GM21515 (cell line): ENCODE measurements at regions not wholly inside any gene's neighbourhood (a gene's known extent, or its start where the extent isn't known, plus 50 kb on each side); places are given as distances from the start of the nearest gene placed in this dataset.
"Not testable (repeated sequence)": the region's sequence is repeated elsewhere in the genome, so short reads cannot be mapped to it uniquely, and the experiment has no call there.

Experiments
- ATAC-seq: cut with Tn5 transposase; IDR thresholded peaks from one replicate; pipeline ENCODE4 v1.9.1; 2021; ENCODE audit not compliant: unreplicated experiment

DNA sequence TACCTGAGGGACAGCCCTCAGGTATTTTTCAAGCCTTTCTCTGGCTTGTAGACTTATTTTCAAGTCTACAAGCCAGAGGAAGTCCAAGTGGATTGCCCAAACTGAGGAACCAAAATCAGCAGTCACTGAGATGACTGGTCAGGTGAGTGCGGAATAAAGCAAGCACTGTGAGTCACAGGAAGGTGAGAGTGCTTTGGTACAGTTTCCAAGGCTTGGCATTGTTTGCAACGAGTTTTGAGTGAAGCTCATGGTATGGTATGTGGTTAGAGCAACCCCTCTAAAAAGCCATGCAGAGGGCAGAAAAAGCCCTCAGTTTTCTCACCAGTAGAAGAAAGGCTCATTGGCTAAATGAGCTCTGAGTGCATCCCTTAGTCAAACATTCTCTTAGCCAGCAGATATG lies 112.8 kb upstream of the EOLA2 start:
- ATAC-seq = no peak

- no peak for ATAC-seq
These were observed 113.9 kb upstream of the EOLA2 start for GRCh38 chrX:150052226-150052625.

GRCh38 chrX:150058728-150059127 lies 120.4 kb upstream of the EOLA2 start:
- no peak for ATAC-seq

DNA sequence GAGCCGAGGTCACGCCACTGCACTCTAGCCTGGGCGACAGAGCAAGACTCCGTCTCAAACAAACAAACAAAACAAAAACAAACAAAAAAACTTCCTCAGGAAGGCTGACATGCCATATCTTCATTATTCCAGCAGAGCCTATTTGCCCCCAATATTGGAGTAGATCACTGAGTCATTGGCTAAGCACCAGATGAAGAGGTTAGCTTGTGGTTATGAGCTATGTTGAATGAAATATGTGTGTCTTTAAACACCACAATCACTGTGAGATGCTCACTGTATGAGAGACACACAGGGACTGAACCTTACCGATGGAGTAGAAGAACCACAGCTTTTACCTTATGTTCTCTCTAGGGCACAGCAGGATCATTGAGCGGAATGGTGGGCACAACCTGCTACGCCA lies 122.1 kb upstream of the EOLA2 start:
- ATAC-seq = no peak

GRCh38 chrX:150062292-150063137 lies 124.2 kb upstream of the EOLA2 start:
- ATAC-seq = no peak

- ATAC-seq = no peak
These were observed 124.8 kb upstream of the EOLA2 start for GRCh38 chrX:150063138-150063518.

- ATAC-seq = no peak
These were observed 125.4 kb upstream of the EOLA2 start for GRCh38 chrX:150063674-150064073.

DNA sequence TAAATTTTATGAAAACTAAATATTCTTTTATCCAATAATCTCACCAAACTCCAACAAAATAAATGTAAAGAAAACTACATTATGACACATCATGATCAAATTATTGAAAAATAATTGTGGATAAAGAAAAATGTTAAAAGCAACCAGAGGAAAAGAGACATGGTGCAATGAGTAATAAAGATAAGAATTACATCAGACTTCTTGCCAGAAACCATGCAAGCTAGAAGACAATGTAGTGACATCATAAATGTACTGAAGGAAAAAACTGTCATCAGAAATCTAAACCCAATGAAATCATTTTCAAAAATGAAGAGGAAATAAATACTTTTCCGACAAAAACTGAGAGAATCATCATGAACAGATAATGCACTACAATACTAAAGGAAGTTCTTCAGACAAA lies 135.9 kb upstream of the EOLA2 start:
- no peak for ATAC-seq

GRCh38 chrX:150080497-150080896 lies 142.2 kb upstream of the EOLA2 start:
- ATAC-seq = no peak

GRCh38 chrX:150081076-150081475 lies 142.8 kb upstream of the EOLA2 start:
- ATAC-seq = no peak

DNA sequence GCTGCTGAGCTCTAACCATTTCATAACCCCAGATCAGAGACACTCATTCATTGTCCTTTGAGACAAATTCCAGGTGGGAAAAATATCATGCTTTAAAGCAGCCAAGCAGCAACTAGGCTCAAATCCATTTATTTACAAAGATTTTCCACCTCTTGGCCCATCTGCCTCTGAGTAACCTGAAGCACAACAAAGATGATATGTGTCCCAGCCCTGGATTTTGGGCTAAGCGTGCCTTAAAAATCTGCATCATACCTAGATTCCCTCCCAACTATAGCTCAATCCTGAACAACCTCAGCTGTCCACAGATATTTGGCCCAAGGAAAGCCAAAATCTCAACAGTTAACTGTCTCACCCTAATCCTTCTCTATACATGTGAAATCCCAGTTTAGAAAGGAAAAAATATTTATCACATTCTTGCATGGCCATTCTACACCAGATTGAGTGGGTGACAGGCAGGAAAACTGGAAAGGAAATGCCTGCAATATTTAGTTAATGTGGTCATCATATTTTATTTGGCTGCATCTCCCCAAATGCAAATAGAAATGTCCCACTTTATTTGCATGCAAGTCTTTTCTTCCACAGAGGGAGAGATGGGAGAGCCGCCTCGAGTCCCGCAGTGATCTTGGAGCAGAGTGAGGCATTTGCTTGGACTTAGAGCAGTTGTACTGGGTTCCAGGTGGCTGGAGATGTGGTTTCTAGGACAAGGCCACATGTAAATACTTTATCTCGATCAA lies 146.4 kb upstream of the EOLA2 start:
- ATAC-seq = no peak

DNA sequence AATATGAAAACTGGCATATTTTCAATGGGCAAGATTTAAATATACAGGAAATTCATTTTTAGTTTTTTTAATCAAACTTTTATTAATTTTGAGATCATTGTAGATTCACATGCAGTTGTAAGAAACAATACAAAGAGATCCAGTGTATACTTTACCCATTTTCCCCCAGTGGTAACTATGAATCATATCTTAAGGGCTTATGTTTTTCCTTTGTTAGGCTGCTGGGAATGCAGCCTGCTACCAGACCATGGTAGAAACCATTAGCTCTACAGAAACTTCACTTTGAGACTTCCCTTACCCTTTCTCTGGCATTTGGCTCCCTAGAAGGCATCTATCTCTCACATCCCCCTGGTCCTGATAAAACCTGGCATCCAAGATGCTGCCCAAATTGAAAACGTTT lies 147.6 kb upstream of the EOLA2 start:
- ATAC-seq = no peak

DNA sequence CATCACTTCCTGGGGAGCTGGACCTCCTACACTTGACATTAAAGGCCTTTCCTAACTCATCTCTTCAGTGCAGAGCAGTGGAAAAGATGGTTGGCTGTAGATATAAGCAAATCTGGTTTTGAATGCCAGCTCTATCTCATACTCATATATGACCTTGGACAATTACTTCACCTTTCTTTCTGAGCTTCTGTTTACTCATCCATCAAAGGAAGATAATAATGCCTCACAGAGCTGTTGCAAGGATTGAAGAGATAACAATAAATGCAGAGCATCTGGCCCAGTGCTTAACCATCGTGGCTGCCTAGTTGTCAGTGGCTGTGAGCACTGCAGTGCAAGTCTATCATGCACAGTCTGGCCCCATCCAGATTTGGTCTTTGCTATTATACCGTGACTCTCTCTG lies 148.1 kb upstream of the EOLA2 start:
- no peak for ATAC-seq

DNA sequence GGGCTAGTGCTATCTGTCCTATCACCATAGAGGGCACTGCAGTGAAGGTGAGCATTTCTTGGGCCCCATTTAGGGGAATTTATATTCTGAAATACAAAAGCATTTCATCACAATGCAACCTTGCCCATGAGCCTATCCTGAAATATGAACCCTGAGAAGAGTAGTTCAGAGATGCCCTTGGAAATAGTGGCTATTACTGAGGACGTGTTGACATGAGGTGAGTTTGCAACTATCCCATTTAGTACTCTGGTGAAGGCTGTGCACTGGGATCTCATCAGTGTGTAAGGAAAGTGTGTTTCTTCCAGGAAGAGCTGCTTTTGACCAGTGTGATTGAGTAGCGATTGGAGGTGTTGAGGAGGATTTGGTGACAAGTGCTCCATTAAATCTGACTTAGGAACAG lies 149.3 kb upstream of the EOLA2 start:
- no peak for ATAC-seq

- ATAC-seq = no peak
These were observed 149.8 kb upstream of the EOLA2 start for GRCh38 chrX:150088042-150088441.

DNA sequence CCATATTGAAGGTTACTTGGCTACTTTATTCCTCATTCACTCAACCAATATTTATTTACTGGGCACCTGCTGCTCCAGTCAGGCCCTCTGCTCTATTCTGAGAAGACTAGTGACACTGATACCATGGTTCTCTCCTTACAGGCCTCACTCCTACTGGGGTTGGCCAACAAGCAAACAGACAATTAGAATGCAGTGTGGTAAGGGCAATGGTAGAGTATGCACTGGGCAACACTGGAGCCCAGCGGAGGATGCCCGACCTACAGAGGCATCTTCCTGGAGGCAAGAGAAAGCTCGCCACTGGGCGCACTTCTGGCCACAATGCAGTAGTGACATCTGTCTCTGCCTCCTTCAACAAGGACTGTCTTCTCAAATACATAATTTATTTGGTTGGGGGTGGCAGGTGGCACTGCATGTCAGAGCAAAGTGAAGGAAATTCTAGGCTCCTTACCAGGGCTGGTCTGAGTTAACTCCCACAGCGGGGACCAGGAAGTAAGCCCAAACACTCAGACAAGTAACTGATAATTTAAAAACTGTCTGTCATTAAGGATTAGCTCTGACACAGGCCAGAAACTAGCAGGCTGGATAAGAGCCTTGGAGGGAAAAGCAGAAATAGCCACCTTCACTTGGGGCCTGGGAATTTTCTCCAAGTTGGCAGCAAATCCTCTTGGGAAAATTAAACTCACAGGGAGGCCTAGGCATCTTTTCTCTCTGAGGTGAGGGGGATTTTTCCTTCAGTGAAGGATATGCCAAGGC lies 150.7 kb upstream of the EOLA2 start:
- ATAC-seq = no peak

DNA sequence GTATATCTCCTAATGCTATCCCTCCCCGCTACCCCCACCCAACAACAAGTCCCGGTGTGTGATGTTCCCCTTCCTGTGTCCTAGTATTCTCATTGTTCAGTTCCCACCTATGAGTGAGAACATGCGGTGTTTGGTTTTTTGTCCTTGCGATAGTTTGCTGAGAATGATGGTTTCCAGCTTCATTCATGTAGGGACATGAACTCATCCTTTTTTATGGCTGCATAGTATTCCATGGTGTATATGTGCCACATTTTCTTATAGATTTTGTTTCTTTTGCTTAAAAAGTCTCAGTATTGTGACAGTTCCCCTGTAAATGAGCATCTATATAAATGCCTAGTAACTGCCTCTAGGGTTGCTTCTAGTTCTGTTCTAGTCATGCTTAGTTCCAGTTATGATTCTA lies 153.0 kb upstream of the EOLA2 start:
- ATAC-seq = not testable (repeated sequence)

DNA sequence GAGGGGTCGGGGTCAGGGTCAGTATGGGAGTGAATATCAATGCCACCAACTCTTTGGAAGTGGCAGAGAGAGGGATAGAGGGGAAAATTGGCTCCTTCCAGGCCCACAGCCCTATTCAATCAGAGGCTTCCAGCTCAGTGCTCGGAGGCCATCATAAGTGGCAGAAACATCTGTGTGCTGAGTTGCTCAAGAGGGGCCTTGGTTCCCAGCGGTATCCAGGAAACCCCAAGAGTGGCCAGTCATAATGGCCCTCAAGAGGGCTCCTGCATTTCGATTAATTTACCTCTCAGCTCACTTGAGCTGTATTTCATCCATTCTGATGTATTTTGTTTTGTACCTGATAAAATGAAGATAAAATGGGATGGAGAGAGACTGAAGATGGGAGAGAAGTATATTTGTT lies 154.3 kb upstream of the EOLA2 start:
- no peak for ATAC-seq

DNA sequence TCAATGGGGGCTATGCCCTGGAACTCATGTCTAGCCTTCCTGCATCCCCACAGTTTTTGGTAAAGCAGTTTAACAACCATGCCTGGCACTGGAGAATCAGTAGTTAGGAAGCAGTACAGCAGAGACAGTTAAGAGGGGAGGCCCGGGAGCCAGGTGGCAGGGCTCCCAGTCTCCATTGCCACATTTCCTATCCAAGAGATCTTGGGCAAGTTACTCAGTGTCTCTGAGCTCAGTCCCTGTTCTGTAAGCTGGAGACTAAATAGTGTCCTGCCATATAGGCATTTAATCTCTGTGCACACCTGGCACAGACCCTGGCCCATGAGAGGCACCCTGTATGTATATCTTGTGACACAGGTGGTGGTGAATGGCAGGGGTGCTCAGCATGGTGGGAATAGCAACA lies 156.1 kb upstream of the EOLA2 start:
- no peak for ATAC-seq

GRCh38 chrX:150094996-150095395 lies 156.7 kb upstream of the EOLA2 start:
- ATAC-seq = no peak

GRCh38 chrX:150099316-150099715 lies 161.0 kb upstream of the EOLA2 start:
- no peak for ATAC-seq

GRCh38 chrX:150100261-150100660 lies 162.0 kb upstream of the EOLA2 start:
- no peak for ATAC-seq
